ENCODE measurements at regions not wholly inside any gene's neighbourhood (a gene's known extent, or its start where the extent isn't known, plus 50 kb on each side); places are given as distances from the start of the nearest gene placed in this dataset.

GRCh38 chr12:28104316-28104715 is 85.9 kb upstream of the CCDC91 start:
- TF ChIP-seq POLR2AphosphoS5 (IDR thresholded peaks at IDR 0.05; ENCODE audit: low read depth, low read length) (no peak), POLR2A (IDR thresholded peaks at IDR 0.05; ENCODE audit: low read depth, low read length) (no peak)
